Suprapubic skin (tissue), 4 donors: ENCODE measurements at regions not wholly inside any gene's neighbourhood (a gene's known extent, or its start where the extent isn't known, plus 50 kb on each side); places are given as distances from the start of the nearest gene placed in this dataset.
"Not testable (repeated sequence)": the region's sequence is repeated elsewhere in the genome, so short reads cannot be mapped to it uniquely, and the experiment has no call there.

Experiments
- DNase-seq, 2 donors: peaks; one replicate each; pipeline ENCODE4 v3.0.0-alpha.2; 2019; ENCODE audit warnings: low spot score in 2 of 2
- H3K27ac ChIP-seq: fragments of 200-600 bp; sonication (generic); one replicate; pipeline ENCODE4 v1.5.1; 2019
- H3K27me3 ChIP-seq: fragments of 200-600 bp; sonication (generic); one replicate; pipeline ENCODE4 v1.5.1; 2019
- H3K36me3 ChIP-seq: fragments of 200-600 bp; sonication (generic); one replicate; pipeline ENCODE4 v1.5.1; 2019
- H3K4me1 ChIP-seq: fragments of 200-600 bp; sonication (generic); one replicate; pipeline ENCODE4 v1.5.1; 2019
- H3K4me3 ChIP-seq: fragments of 200-600 bp; sonication (generic); one replicate; pipeline ENCODE4 v1.5.1; 2019; ENCODE audit warnings: mild to moderate bottlenecking
- H3K9me3 ChIP-seq: fragments of 200-600 bp; sonication (generic); one replicate; pipeline ENCODE4 v1.5.1; 2019
- CTCF ChIP-seq, 2 donors: fragments of 200-600 bp in 1 of 2; fragments of 450-650 bp in 1 of 2; sonication (generic) in 1 of 2; IDR thresholded peaks; one replicate each; pipeline ENCODE4 v1.5.1; 2016 to 2019; ENCODE audit warnings: antibody characterized with exemption in 2 of 2, mild to moderate bottlenecking in 1 of 2, moderate library complexity in 1 of 2
- EP300 ChIP-seq: sonication (generic); formaldehyde crosslinking; IDR thresholded peaks from one replicate; pipeline ENCODE4 v1.6.1; 2017; ENCODE audit warnings: antibody characterized with exemption
- POLR2A ChIP-seq, 2 donors: fragments of 450-650 bp; IDR thresholded peaks; one replicate each; pipeline ENCODE4 v1.6.1; 2017; ENCODE audit warnings: antibody characterized with exemption in 2 of 2, mild to moderate bottlenecking in 2 of 2, moderate library complexity in 2 of 2
- POLR2AphosphoS5 ChIP-seq, 3 donors: sonication (generic); formaldehyde crosslinking; IDR thresholded peaks; one replicate each; pipeline ENCODE4 v1.6.1; 2017; ENCODE audit warnings: antibody characterized with exemption in 3 of 3
- WGBS: methylation state at CpG from one replicate; pipeline ENCODE4 v1.1.5; 2018; 5-methylcytosine and 5-hydroxymethylcytosine counted together

GRCh38 chr1:58966103-58966916 lies 182.5 kb upstream of the JUN start:
- Histone ChIP-seq H3K9me3 (no peaks in the 10 kb centered on the region), H3K27ac (no peak overlapping the region), H3K36me3 (no peaks in the 10 kb centered on the region), H3K27me3 (no peaks in the 10 kb centered on the region), H3K4me1 (peaks cover 18% of the 10 kb centered on the region), H3K4me3 (no peak overlapping the region)
- TF ChIP-seq EP300 (no peak), CTCF (IDR thresholded peaks at IDR 0.05) (no peak), POLR2A (IDR thresholded peaks at IDR 0.05) (no peak), POLR2AphosphoS5 (IDR thresholded peaks at IDR 0.05) (no peak)
- 76% methylated on average over 6 of the region's 6 CpGs for WGBS
- no peak for DNase-seq

- H3K4me3 ChIP-seq: no peak overlapping the region
- no peaks in the 10 kb centered on the region for H3K9me3 ChIP-seq
- WGBS: 79% methylated on average over 5 of the region's 5 CpGs
- H3K36me3 ChIP-seq: no peaks in the 10 kb centered on the region
- no peaks in the 10 kb centered on the region for H3K27me3 ChIP-seq
- TF ChIP-seq EP300 (no peak), POLR2AphosphoS5 (IDR thresholded peaks at IDR 0.05) (no peak), POLR2A (IDR thresholded peaks at IDR 0.05) (no peak), CTCF (IDR thresholded peaks at IDR 0.05) (no peak)
- DNase-seq: no peak
- H3K4me1 ChIP-seq: peaks cover 25% of the 10 kb centered on the region
- H3K27ac ChIP-seq: no peak overlapping the region
Measured at GRCh38 chr1:58966917-58967740, 183.3 kb upstream of the JUN start.

- DNase-seq: peak in 1 of 2 donors; percentile 79
- H3K27me3 ChIP-seq: no peaks in the 10 kb centered on the region
- no peak overlapping the region for H3K4me3 ChIP-seq
- peak overlapping the region; percentile 39 for H3K27ac ChIP-seq
- 16% methylated on average over 4 of the region's 4 CpGs for WGBS
- no peak for TF ChIP-seq POLR2AphosphoS5 (IDR thresholded peaks at IDR 0.05)
- no peak for TF ChIP-seq POLR2A (IDR thresholded peaks at IDR 0.05)
- no peak for TF ChIP-seq CTCF (IDR thresholded peaks at IDR 0.05)
- no peak for TF ChIP-seq EP300
- H3K9me3 ChIP-seq: no peaks in the 10 kb centered on the region
- no peaks in the 10 kb centered on the region for H3K36me3 ChIP-seq
- peaks cover 28% of the 10 kb centered on the region for H3K4me1 ChIP-seq
Measured at GRCh38 chr1:58968360-58968952, 184.6 kb upstream of the JUN start.

GRCh38 chr1:58969176-58969575 lies 185.3 kb upstream of the JUN start:
- H3K36me3 ChIP-seq, H3K4me3 ChIP-seq, H3K27ac ChIP-seq, H3K9me3 ChIP-seq, DNase-seq, H3K27me3 ChIP-seq: not testable (repeated sequence)
- peaks cover 28% of the 10 kb centered on the region for H3K4me1 ChIP-seq

- no peak overlapping the region for H3K4me3 ChIP-seq
- H3K36me3 ChIP-seq: no peaks in the 10 kb centered on the region
- H3K27me3 ChIP-seq: no peaks in the 10 kb centered on the region
- peak; percentile 82 to 87 for DNase-seq
- peaks cover 36% of the 10 kb centered on the region for H3K4me1 ChIP-seq
- no peaks in the 10 kb centered on the region for H3K9me3 ChIP-seq
- TF ChIP-seq CTCF (IDR thresholded peaks at IDR 0.05): no peak
- no peak for TF ChIP-seq EP300
- TF ChIP-seq POLR2AphosphoS5 (IDR thresholded peaks at IDR 0.05): peak in 1 of 3 donors; percentile 76
- no peak for TF ChIP-seq POLR2A (IDR thresholded peaks at IDR 0.05)
- WGBS: 25% methylated on average over 4 of the region's 4 CpGs
- H3K27ac ChIP-seq: no peak overlapping the region
Measured at GRCh38 chr1:58971629-58972140, 187.8 kb upstream of the JUN start.
